A549 (cell line): ENCODE measurements at regions not wholly inside any gene's neighbourhood (a gene's known extent, or its start where the extent isn't known, plus 50 kb on each side); places are given as distances from the start of the nearest gene placed in this dataset.

Experiments used
- ATAC-seq, 2 experiments: fragments of 200-7000 bp in 1 of 2; fragments of >200 bp in 1 of 2; cut with Nextera tagmentation in 1 of 2; cut with Tn5 transposase in 1 of 2; 3 replicates each; pipeline versions ENCODE4 v1.8.0 to v1.9.1; 2018 to 2020; ENCODE audit warnings: mild to moderate bottlenecking in 1 of 2, moderate library complexity in 1 of 2
- CTCF ChIA-PET: fragments of 300-600 bp; sonication (Branson Sonifier 250); formaldehyde crosslinking; extraction: SDS; loops from one replicate; lab custom pipeline; 2021; ENCODE audit warnings: antibody characterized with exemption, inconsistent platforms; lab: Yijun Ruan, JAX
- POLR2A ChIA-PET: fragments of 350-600 bp; formaldehyde crosslinking; extraction: SDS; loops from one replicate; lab custom pipeline; 2021; ENCODE audit warnings: antibody characterized with exemption, inconsistent platforms; lab: Yijun Ruan, JAX
- DNase-seq, 2 experiments: peaks; one replicate each; pipeline versions ENCODE4 v3.0.0 to v3.0.0-alpha.2; 2011 to 2016; ENCODE audit warnings: low read depth in 1 of 2, low spot score in 1 of 2
- FAIRE-seq: peaks from 2 replicates; lab custom pipeline; 2011; peaks lifted over from hg19 to GRCh38; lab: Jason Lieb, UNC
- H3K27ac ChIP-seq, 2 experiments: fragments of >200 bp; sonication (Bioruptor Twin); formaldehyde crosslinking; 3 replicates each; pipeline ENCODE4 v1.5.1; 2016 to 2017
- H3K4me1 ChIP-seq: fragments of >200 bp; sonication (Bioruptor Twin); formaldehyde crosslinking; 3 replicates; pipeline ENCODE4 v1.6.1; 2016
- H3K4me2 ChIP-seq: fragments of >200 bp; sonication (Bioruptor Twin); formaldehyde crosslinking; 3 replicates; pipeline ENCODE4 v1.6.1; 2016
- H3K4me3 ChIP-seq: fragments of >200 bp; sonication (Bioruptor Twin); formaldehyde crosslinking; 3 replicates; pipeline ENCODE4 v1.5.1; 2016
- H3K9me3 ChIP-seq: fragments of >200 bp; sonication (Bioruptor Twin); formaldehyde crosslinking; 3 replicates; pipeline ENCODE4 v1.6.1; 2016
- CHD4 ChIP-seq: fragments of 200-600 bp; sonication (generic); IDR thresholded peaks from 2 replicates; pipeline ENCODE4 v1.6.1; 2016; ENCODE audit warnings: antibody characterized with exemption, mild to moderate bottlenecking, borderline replicate concordance
- E2F6 ChIP-seq: IDR thresholded peaks from 2 replicates; pipeline ENCODE4 v1.6.1; 2012; ENCODE audit warnings: low read depth, borderline replicate concordance
- EHMT2 ChIP-seq: fragments of 200-600 bp; sonication (generic); IDR thresholded peaks from 2 replicates; pipeline ENCODE4 v1.6.1; 2016; ENCODE audit warnings: antibody characterized with exemption, low read depth, mild to moderate bottlenecking, moderate library complexity
- FOSB ChIP-seq: fragments of 250-450 bp; sonication (Bioruptor Pico); IDR thresholded peaks from 2 replicates; pipeline ENCODE4 v1.5.0; 2020; ENCODE audit warnings: mild to moderate bottlenecking, moderate library complexity
- FOSL2 ChIP-seq, 2 experiments: fragments of 450-650 bp in 1 of 2; fragments of >200 bp in 1 of 2; sonication (Bioruptor Twin) in 1 of 2; formaldehyde crosslinking; IDR thresholded peaks; 2 replicates each; pipeline versions ENCODE4 v1.5.0 to v1.6.1; 2016 to 2020; ENCODE audit warnings: mild to moderate bottlenecking in 1 of 2, moderate library complexity in 1 of 2
- GATA3 ChIP-seq: IDR thresholded peaks from 2 replicates; pipeline ENCODE4 v1.6.1; 2012; ENCODE audit warnings: borderline replicate concordance
- HOXB13 ChIP-seq: fragments of 250-450 bp; sonication (Bioruptor Pico); IDR thresholded peaks from 2 replicates; pipeline ENCODE4 v1.5.0; 2020; ENCODE audit warnings: low read depth, mild to moderate bottlenecking, moderate library complexity
- HOXB5 ChIP-seq: fragments of 250-450 bp; sonication (Bioruptor Pico); IDR thresholded peaks from 2 replicates; pipeline ENCODE4 v1.5.0; 2020; ENCODE audit warnings: mild to moderate bottlenecking, moderate library complexity
- KDM1A ChIP-seq: fragments of 200-600 bp; sonication (generic); IDR thresholded peaks from 2 replicates; pipeline ENCODE4 v1.6.1; 2016; ENCODE audit warnings: low read depth, mild to moderate bottlenecking
- KDM5A ChIP-seq: fragments of 200-600 bp; sonication (generic); IDR thresholded peaks from 2 replicates; pipeline ENCODE4 v1.6.1; 2016; ENCODE audit warnings: antibody characterized with exemption, mild to moderate bottlenecking
- MAZ ChIP-seq: fragments of 150-350 bp; IDR thresholded peaks from 2 replicates; pipeline ENCODE4 v1.6.1; 2014; ENCODE audit warnings: antibody characterized with exemption, low read depth, low read length, borderline replicate concordance
- POLR2AphosphoS2 ChIP-seq: conservative IDR thresholded peaks from 2 replicates; pipeline ENCODE4 v1.6.1; 2012; ENCODE audit warnings: low read length, improper control_type of control experiment, inconsistent platforms
- RAD21 ChIP-seq, 2 experiments: fragments of >200 bp in 1 of 2; sonication (Bioruptor Twin) in 1 of 2; formaldehyde crosslinking in 1 of 2; IDR thresholded peaks in 1 of 2; conservative IDR thresholded peaks in 1 of 2; 2 replicates in 1 of 2; 3 replicates in 1 of 2; pipeline ENCODE4 v1.6.1; 2012 to 2018; ENCODE audit warnings: inconsistent platforms in 1 of 2
- RCOR1 ChIP-seq: fragments of 150-350 bp; IDR thresholded peaks from 2 replicates; pipeline ENCODE4 v1.6.1; 2014; ENCODE audit warnings: antibody characterized with exemption, low read length, low read depth
- TP53 ChIP-seq: fragments of 250-450 bp; sonication (Bioruptor Pico); IDR thresholded peaks from 2 replicates; pipeline ENCODE4 v1.5.0; 2021; ENCODE audit warnings: mild to moderate bottlenecking, moderate library complexity
- ZC3H11A ChIP-seq: fragments of 450-650 bp; IDR thresholded peaks from 2 replicates; pipeline ENCODE4 v1.6.1; 2014; ENCODE audit warnings: antibody characterized with exemption, mild to moderate bottlenecking
- ZFP36 ChIP-seq: fragments of 450-650 bp; IDR thresholded peaks from 2 replicates; pipeline ENCODE4 v1.6.1; 2014; ENCODE audit warnings: borderline replicate concordance; ENCODE audit not compliant: partially characterized antibody
- ZNF302 ChIP-seq: fragments of 250-450 bp; sonication (Bioruptor Pico); IDR thresholded peaks from 2 replicates; pipeline ENCODE4 v1.9.0; 2021; ENCODE audit warnings: inconsistent platforms, mild to moderate bottlenecking, moderate library complexity
- WGBS: methylation state at CpG from one replicate; pipeline ENCODE4 v1.1.6; 2017; ENCODE audit errors: missing lambda C conversion rate; 5-methylcytosine and 5-hydroxymethylcytosine counted together
- TF ChIP-seq, protein P1 (sequence below): IDR thresholded peaks from 2 replicates; pipeline ENCODE4 v1.6.1; 2012
- TF ChIP-seq, protein P2 (sequence below): fragments of >200 bp; sonication (Bioruptor Twin); formaldehyde crosslinking; IDR thresholded peaks from 3 replicates; pipeline ENCODE4 v1.5.1; 2016

- TF ChIP-seq HOXB5 (CRISPR knock-in tag): no peak
- no peak for TF ChIP-seq ZC3H11A
- TF ChIP-seq MAZ: no peak
Observed at GRCh38 chr1:232147215-232147614, 482.7 kb downstream of the SIPA1L2 start (continued).

GRCh38 chr1:232146514-232146913 lies 483.4 kb downstream of the SIPA1L2 start:
- DNase-seq: no peak
- CTCF ChIA-PET: no interaction called here
- ATAC-seq: no peak
- no peak overlapping the region for H3K4me3 ChIP-seq
- H3K4me1 ChIP-seq: peaks cover 59% of the 10 kb centered on the region
- H3K9me3 ChIP-seq: 0 out of 3 replicates have a peak, but pooled peaks cover 1% of the 10 kb centered on the region
- H3K4me2 ChIP-seq: no peak overlapping the region
- POLR2A ChIA-PET: no interaction called here
- FAIRE-seq: no peak
- H3K27ac ChIP-seq: peak overlapping the region in 1 of 2 experiments; percentile 33; a peak in 1 of 6 replicates
- TF ChIP-seq, protein P1, sequence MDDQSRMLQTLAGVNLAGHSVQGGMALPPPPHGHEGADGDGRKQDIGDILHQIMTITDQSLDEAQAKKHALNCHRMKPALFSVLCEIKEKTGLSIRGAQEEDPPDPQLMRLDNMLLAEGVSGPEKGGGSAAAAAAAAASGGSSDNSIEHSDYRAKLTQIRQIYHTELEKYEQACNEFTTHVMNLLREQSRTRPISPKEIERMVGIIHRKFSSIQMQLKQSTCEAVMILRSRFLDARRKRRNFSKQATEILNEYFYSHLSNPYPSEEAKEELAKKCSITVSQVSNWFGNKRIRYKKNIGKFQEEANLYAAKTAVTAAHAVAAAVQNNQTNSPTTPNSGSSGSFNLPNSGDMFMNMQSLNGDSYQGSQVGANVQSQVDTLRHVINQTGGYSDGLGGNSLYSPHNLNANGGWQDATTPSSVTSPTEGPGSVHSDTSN: no peak
- no peak for TF ChIP-seq TP53 (CRISPR knock-in tag)
- no peak for TF ChIP-seq CHD4
- no peak for TF ChIP-seq POLR2AphosphoS2
- WGBS: 87% methylated on average over 3 of the region's 3 CpGs

DNA sequence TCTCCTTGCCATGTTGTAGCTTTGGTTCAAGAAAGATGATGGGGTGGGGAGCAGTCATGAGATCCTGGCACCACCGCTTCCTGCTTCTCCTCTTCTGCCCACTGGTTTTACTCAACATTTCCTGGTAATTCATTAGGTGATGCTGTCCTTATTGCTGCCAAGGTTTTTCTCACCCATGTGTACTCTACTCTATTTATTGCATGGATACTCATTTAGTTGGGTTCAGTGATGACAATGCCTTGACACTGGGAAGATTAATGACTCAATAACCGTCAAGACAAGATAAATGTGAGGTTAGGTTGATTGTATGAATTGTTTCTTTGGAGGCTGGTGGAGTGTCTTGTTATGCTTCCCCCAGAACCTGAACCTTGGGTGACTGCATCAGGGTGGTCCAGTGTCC lies 484.2 kb downstream of the SIPA1L2 start:
- Histone ChIP-seq H3K4me1 (peaks cover 57% of the 10 kb centered on the region), H3K9me3 (peaks cover 8% of the 10 kb centered on the region; the same call in 2 of the 3 replicates), H3K4me2 (no peak overlapping the region), H3K4me3 (no peak overlapping the region), H3K27ac (peak overlapping the region in 1 of 2 experiments; percentile 88; a peak in 4 of 6 replicates)
- peak in 1 of 2 experiments; percentile 42 for DNase-seq
- WGBS: 46% methylated on average over 2 of the region's 2 CpGs
- CTCF ChIA-PET: no interaction called here
- POLR2A ChIA-PET: no interaction called here
- no peak for FAIRE-seq
- no peak for ATAC-seq
- no peak for TF ChIP-seq HOXB13 (CRISPR knock-in tag)
- no peak for TF ChIP-seq RAD21 (conservative IDR thresholded peaks at IDR 0.05 in 1 of 2, IDR thresholded peaks at IDR 0.05 in 1 of 2)
- no peak for TF ChIP-seq E2F6
- no peak for TF ChIP-seq KDM5A
- TF ChIP-seq HOXB5 (CRISPR knock-in tag): peak; percentile 60; the same call in 1 of the 2 replicates
- TF ChIP-seq ZFP36: peak; percentile 2
- TF ChIP-seq, protein P2, sequence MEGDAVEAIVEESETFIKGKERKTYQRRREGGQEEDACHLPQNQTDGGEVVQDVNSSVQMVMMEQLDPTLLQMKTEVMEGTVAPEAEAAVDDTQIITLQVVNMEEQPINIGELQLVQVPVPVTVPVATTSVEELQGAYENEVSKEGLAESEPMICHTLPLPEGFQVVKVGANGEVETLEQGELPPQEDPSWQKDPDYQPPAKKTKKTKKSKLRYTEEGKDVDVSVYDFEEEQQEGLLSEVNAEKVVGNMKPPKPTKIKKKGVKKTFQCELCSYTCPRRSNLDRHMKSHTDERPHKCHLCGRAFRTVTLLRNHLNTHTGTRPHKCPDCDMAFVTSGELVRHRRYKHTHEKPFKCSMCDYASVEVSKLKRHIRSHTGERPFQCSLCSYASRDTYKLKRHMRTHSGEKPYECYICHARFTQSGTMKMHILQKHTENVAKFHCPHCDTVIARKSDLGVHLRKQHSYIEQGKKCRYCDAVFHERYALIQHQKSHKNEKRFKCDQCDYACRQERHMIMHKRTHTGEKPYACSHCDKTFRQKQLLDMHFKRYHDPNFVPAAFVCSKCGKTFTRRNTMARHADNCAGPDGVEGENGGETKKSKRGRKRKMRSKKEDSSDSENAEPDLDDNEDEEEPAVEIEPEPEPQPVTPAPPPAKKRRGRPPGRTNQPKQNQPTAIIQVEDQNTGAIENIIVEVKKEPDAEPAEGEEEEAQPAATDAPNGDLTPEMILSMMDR: no peak
- no peak for TF ChIP-seq FOSB
- TF ChIP-seq EHMT2: no peak
- no peak for TF ChIP-seq FOSL2 (IDR thresholded peaks at IDR 0.05)
- TF ChIP-seq FOSL2 (CRISPR knock-in tag; IDR thresholded peaks at IDR 0.05): 0 out of 2 replicates have a peak, but pooled peaks have one; percentile 6
- no peak for TF ChIP-seq KDM1A
- no peak for TF ChIP-seq RCOR1
- TF ChIP-seq GATA3: peak; percentile 66
- no peak for TF ChIP-seq ZNF302 (CRISPR knock-in tag)
